GM12878 (cell line): ENCODE measurements at regions not wholly inside any gene's neighbourhood (a gene's known extent, or its start where the extent isn't known, plus 50 kb on each side); places are given as distances from the start of the nearest gene placed in this dataset.

ENCODE experiments used
- CREB1 ChIP-seq: IDR thresholded peaks from 2 replicates; pipeline ENCODE4 v1.6.1; 2012; ENCODE audit warnings: low read depth, mild to moderate bottlenecking, inconsistent platforms
- ESRRA ChIP-seq: IDR thresholded peaks from 2 replicates; pipeline ENCODE4 v1.6.1; 2012; ENCODE audit warnings: mild to moderate bottlenecking, low read length, improper control_type of control experiment
- ETV6 ChIP-seq, 2 experiments: fragments of 450-650 bp in 1 of 2; IDR thresholded peaks in 1 of 2; conservative IDR thresholded peaks in 1 of 2; 2 replicates each; pipeline ENCODE4 v1.6.1; 2014; ENCODE audit warnings: antibody characterized with exemption in 1 of 2, borderline replicate concordance in 1 of 2, low read depth in 1 of 2, mild to moderate bottlenecking in 1 of 2, moderate library complexity in 1 of 2
- EZH2 ChIP-seq: IDR thresholded peaks from 2 replicates; pipeline ENCODE4 v1.6.1; 2012; ENCODE audit warnings: low read depth, mild to moderate bottlenecking, control low read depth, inconsistent platforms, low read length, borderline replicate concordance; ENCODE audit not compliant: control insufficient read depth
- FOXK2 ChIP-seq: fragments of 450-650 bp; IDR thresholded peaks from 2 replicates; pipeline ENCODE4 v1.6.1; 2017; ENCODE audit warnings: mild to moderate bottlenecking, moderate library complexity
- JUND ChIP-seq: IDR thresholded peaks from 2 replicates; pipeline ENCODE4 v1.6.1; 2012; ENCODE audit warnings: low read depth, mild to moderate bottlenecking, low read length, improper control_type of control experiment, moderate library complexity
- LARP7 ChIP-seq: fragments of 450-650 bp; IDR thresholded peaks from 2 replicates; pipeline ENCODE4 v1.6.1; 2017; ENCODE audit warnings: mild to moderate bottlenecking
- MTA2 ChIP-seq: fragments of 450-650 bp; IDR thresholded peaks from 2 replicates; pipeline ENCODE4 v1.6.1; 2016; ENCODE audit warnings: low read depth, mild to moderate bottlenecking, moderate library complexity
- MYB ChIP-seq: fragments of 150-350 bp; IDR thresholded peaks from 2 replicates; pipeline ENCODE4 v1.6.1; 2014; ENCODE audit warnings: mild to moderate bottlenecking, low read depth, low read length, borderline replicate concordance
- NFIC ChIP-seq: IDR thresholded peaks from 2 replicates; pipeline ENCODE4 v1.6.1; 2012; ENCODE audit warnings: low read depth, mild to moderate bottlenecking, inconsistent platforms, low read length, moderate library complexity
- NR2C2 ChIP-seq: IDR thresholded peaks from 2 replicates; pipeline ENCODE4 v1.6.1; 2011; ENCODE audit warnings: borderline replicate concordance, low read depth; ENCODE audit not compliant: control insufficient read depth, insufficient read length
- NR2F1 ChIP-seq: fragments of 450-650 bp; conservative IDR thresholded peaks from 2 replicates; pipeline ENCODE4 v1.6.1; 2017; ENCODE audit warnings: mild to moderate bottlenecking
- POLR2A ChIP-seq: IDR thresholded peaks from 2 replicates; pipeline ENCODE4 v1.6.1; 2011; ENCODE audit warnings: low read depth, mild to moderate bottlenecking, low read length
- RAD51 ChIP-seq: fragments of 450-650 bp; IDR thresholded peaks from 2 replicates; pipeline ENCODE4 v1.6.1; 2016; ENCODE audit warnings: moderate library complexity, mild to moderate bottlenecking, inconsistent platforms
- RFX5 ChIP-seq: IDR thresholded peaks from 2 replicates; pipeline ENCODE4 v1.6.1; 2011; ENCODE audit warnings: low read depth, low read length, improper control_type of control experiment
- SREBF2 ChIP-seq: IDR thresholded peaks from 2 replicates; pipeline ENCODE4 v1.6.1; 2012; ENCODE audit warnings: mild to moderate bottlenecking, low read length
- SRF ChIP-seq, 2 experiments: IDR thresholded peaks; 2 replicates each; pipeline ENCODE4 v1.6.1; 2011; ENCODE audit warnings: low read depth in 2 of 2, low read length in 2 of 2, mild to moderate bottlenecking in 1 of 2, moderate library complexity in 1 of 2
- SUPT20H ChIP-seq: IDR thresholded peaks from 2 replicates; pipeline ENCODE4 v1.6.1; 2011; ENCODE audit warnings: low read depth, mild to moderate bottlenecking, low read length, moderate library complexity, borderline replicate concordance; ENCODE audit not compliant: control insufficient read depth
- TCF12 ChIP-seq: IDR thresholded peaks from 2 replicates; pipeline ENCODE4 v1.6.1; 2011; ENCODE audit warnings: low read depth, mild to moderate bottlenecking, low read length
- TCF7 ChIP-seq: IDR thresholded peaks from 2 replicates; pipeline ENCODE4 v1.6.1; 2014; ENCODE audit warnings: antibody characterized with exemption, borderline replicate concordance
- WRNIP1 ChIP-seq: IDR thresholded peaks from 2 replicates; pipeline ENCODE4 v1.6.1; 2011; ENCODE audit warnings: low read depth, low read length, improper control_type of control experiment, borderline replicate concordance
- TF ChIP-seq, protein P1 (sequence below): fragments of 150-350 bp; IDR thresholded peaks from 2 replicates; pipeline ENCODE4 v1.6.1; 2014; ENCODE audit warnings: mild to moderate bottlenecking, low read depth, low read length
- TF ChIP-seq, protein P2 (sequence below): IDR thresholded peaks from 2 replicates; pipeline ENCODE4 v1.6.1; 2011; ENCODE audit warnings: borderline replicate concordance, low read depth, mild to moderate bottlenecking, moderate library complexity, low read length; ENCODE audit not compliant: insufficient read depth, poor library complexity, severe bottlenecking
- TF ChIP-seq, protein P3 (sequence below): fragments of 450-650 bp; IDR thresholded peaks from 2 replicates; pipeline ENCODE4 v1.6.1; 2017; ENCODE audit warnings: mild to moderate bottlenecking, low read depth, inconsistent platforms; ENCODE audit not compliant: poor library complexity, severe bottlenecking
- TF ChIP-seq, protein P4 (sequence below): IDR thresholded peaks from 2 replicates; pipeline ENCODE4 v1.6.1; 2011; ENCODE audit warnings: borderline replicate concordance, low read depth, mild to moderate bottlenecking, moderate library complexity, mixed read lengths, low read length; ENCODE audit not compliant: insufficient read depth; ENCODE audit errors: extremely low read length

DNA sequence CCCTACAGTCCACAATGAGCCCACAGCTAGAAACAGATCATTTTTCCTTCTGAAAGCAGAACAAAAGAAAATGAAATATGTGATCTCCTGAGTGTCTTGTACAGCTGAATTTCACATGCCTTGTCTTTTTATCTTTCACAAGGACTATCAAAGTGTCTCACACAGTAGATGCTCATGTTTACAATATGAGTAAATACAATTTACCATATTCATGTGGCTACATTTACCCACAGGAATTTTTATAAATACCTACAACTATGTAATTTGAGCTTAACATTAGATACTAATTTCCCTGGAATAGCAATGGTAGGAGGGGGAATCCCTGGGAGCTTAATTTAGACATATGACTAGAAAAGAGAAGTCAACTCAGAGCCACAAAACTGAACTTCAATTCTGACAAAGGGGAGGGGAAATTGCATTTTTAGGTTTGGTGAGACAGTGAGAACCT is 186.2 kb downstream of the MACC1 start (continued):
- TF ChIP-seq, protein P1, sequence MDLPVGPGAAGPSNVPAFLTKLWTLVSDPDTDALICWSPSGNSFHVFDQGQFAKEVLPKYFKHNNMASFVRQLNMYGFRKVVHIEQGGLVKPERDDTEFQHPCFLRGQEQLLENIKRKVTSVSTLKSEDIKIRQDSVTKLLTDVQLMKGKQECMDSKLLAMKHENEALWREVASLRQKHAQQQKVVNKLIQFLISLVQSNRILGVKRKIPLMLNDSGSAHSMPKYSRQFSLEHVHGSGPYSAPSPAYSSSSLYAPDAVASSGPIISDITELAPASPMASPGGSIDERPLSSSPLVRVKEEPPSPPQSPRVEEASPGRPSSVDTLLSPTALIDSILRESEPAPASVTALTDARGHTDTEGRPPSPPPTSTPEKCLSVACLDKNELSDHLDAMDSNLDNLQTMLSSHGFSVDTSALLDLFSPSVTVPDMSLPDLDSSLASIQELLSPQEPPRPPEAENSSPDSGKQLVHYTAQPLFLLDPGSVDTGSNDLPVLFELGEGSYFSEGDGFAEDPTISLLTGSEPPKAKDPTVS: no peak
- TF ChIP-seq SRF (IDR thresholded peaks at IDR 0.05; ENCODE audit: low read depth in 2 of 2, low read length in 2 of 2) (no peak), LARP7 (no peak), WRNIP1 (no peak), RFX5 (no peak), MTA2 (no peak), MYB (no peak), NR2C2 (no peak), NFIC (peak; percentile 91), NR2F1 (no peak), SUPT20H (no peak), CREB1 (no peak), SREBF2 (no peak), EZH2 (no peak), ETV6 (conservative IDR thresholded peaks at IDR 0.05 in 1 of 2, IDR thresholded peaks at IDR 0.05 in 1 of 2; ENCODE audit: borderline replicate concordance in 1 of 2, low read depth in 1 of 2) (no peak), TCF7 (no peak), JUND (no peak), TCF12 (no peak), ESRRA (no peak), FOXK2 (no peak), POLR2A (no peak), RAD51 (no peak)
- TF ChIP-seq, protein P2, sequence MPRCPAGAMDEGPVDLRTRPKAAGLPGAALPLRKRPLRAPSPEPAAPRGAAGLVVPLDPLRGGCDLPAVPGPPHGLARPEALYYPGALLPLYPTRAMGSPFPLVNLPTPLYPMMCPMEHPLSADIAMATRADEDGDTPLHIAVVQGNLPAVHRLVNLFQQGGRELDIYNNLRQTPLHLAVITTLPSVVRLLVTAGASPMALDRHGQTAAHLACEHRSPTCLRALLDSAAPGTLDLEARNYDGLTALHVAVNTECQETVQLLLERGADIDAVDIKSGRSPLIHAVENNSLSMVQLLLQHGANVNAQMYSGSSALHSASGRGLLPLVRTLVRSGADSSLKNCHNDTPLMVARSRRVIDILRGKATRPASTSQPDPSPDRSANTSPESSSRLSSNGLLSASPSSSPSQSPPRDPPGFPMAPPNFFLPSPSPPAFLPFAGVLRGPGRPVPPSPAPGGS: peak; percentile 31
- TF ChIP-seq, protein P3, sequence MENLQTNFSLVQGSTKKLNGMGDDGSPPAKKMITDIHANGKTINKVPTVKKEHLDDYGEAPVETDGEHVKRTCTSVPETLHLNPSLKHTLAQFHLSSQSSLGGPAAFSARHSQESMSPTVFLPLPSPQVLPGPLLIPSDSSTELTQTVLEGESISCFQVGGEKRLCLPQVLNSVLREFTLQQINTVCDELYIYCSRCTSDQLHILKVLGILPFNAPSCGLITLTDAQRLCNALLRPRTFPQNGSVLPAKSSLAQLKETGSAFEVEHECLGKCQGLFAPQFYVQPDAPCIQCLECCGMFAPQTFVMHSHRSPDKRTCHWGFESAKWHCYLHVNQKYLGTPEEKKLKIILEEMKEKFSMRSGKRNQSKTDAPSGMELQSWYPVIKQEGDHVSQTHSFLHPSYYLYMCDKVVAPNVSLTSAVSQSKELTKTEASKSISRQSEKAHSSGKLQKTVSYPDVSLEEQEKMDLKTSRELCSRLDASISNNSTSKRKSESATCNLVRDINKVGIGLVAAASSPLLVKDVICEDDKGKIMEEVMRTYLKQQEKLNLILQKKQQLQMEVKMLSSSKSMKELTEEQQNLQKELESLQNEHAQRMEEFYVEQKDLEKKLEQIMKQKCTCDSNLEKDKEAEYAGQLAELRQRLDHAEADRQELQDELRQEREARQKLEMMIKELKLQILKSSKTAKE: peak; percentile 18
- TF ChIP-seq, protein P4, sequence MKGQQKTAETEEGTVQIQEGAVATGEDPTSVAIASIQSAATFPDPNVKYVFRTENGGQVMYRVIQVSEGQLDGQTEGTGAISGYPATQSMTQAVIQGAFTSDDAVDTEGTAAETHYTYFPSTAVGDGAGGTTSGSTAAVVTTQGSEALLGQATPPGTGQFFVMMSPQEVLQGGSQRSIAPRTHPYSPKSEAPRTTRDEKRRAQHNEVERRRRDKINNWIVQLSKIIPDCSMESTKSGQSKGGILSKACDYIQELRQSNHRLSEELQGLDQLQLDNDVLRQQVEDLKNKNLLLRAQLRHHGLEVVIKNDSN: no peak
